A673 (cell line): ENCODE measurements at regions not wholly inside any gene's neighbourhood (a gene's known extent, or its start where the extent isn't known, plus 50 kb on each side); places are given as distances from the start of the nearest gene placed in this dataset.

Source experiments
- CTCF ChIP-seq: fragments of 300-800, 200-600 bp; sonication (generic); conservative IDR thresholded peaks from 2 replicates; pipeline ENCODE4 v1.5.1; 2017; ENCODE audit warnings: low read depth, mild to moderate bottlenecking, antibody characterized with exemption, low read length, moderate library complexity, mixed read lengths
- EZH2 ChIP-seq: fragments of 200-600 bp; sonication (generic); IDR thresholded peaks from 2 replicates; pipeline ENCODE4 v1.6.1; 2017; ENCODE audit warnings: borderline replicate concordance, low read depth, mild to moderate bottlenecking, mixed read lengths, antibody characterized with exemption, low read length; ENCODE audit not compliant: poor library complexity, severe bottlenecking

DNA sequence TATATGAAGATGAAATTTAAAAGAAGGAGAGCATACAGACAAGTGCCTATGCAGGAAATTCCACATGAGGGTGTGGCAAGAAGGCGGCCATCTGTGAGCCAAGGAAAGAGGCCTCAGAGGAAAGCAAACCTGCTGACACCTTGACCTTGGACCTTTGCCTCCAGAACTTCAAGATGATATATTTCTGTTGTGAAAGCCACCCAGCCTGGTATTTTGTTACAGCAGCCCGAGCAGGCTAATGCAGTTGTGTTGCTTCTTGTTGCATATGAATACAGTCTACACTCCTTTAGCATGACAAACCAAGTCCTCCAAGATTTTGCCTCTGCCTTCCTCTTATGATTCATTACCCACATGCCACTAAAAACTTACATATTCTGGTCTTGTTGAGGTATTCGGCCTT lies 374.8 kb upstream of the TRIB2 start:
- TF ChIP-seq CTCF (no peak), EZH2 (no peak)
